ENCODE measurements at regions not wholly inside any gene's neighbourhood (a gene's known extent, or its start where the extent isn't known, plus 50 kb on each side); places are given as distances from the start of the nearest gene placed in this dataset.

DNA sequence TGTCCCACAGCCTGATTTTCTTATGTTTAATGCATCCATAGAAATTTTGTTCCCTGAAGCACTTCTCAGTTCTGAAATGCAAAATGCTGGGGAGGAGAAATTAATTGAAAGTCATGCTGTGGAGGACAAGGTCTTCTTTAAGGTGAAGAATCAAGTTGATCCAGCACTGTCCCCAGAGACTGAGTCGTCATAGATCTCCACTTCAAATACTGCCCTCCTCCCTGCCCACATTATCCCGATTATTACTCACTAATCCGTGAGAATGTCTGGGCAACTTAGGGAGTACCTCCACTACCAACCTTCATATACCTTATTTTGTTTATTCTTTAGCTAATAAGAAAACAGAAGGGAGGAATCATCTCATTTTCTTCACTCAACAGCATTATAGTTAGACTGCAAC lies 70.0 kb upstream of the FMN2 start:
- TF ChIP-seq, protein P1, sequence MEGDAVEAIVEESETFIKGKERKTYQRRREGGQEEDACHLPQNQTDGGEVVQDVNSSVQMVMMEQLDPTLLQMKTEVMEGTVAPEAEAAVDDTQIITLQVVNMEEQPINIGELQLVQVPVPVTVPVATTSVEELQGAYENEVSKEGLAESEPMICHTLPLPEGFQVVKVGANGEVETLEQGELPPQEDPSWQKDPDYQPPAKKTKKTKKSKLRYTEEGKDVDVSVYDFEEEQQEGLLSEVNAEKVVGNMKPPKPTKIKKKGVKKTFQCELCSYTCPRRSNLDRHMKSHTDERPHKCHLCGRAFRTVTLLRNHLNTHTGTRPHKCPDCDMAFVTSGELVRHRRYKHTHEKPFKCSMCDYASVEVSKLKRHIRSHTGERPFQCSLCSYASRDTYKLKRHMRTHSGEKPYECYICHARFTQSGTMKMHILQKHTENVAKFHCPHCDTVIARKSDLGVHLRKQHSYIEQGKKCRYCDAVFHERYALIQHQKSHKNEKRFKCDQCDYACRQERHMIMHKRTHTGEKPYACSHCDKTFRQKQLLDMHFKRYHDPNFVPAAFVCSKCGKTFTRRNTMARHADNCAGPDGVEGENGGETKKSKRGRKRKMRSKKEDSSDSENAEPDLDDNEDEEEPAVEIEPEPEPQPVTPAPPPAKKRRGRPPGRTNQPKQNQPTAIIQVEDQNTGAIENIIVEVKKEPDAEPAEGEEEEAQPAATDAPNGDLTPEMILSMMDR (IDR thresholded peaks at IDR 0.05): no peak
- no peak for TF ChIP-seq POLR2A (IDR thresholded peaks at IDR 0.05)

Data from right lobe of liver (tissue), 4 donors.